ENCODE measurements at regions not wholly inside any gene's neighbourhood (a gene's known extent, or its start where the extent isn't known, plus 50 kb on each side); places are given as distances from the start of the nearest gene placed in this dataset.
"Not testable (repeated sequence)": the region's sequence is repeated elsewhere in the genome, so short reads cannot be mapped to it uniquely, and the experiment has no call there.

- DNase-seq: no peak
These were observed 185.0 kb downstream of the TBX18 start for GRCh38 chr6:84579404-84579803.

DNA sequence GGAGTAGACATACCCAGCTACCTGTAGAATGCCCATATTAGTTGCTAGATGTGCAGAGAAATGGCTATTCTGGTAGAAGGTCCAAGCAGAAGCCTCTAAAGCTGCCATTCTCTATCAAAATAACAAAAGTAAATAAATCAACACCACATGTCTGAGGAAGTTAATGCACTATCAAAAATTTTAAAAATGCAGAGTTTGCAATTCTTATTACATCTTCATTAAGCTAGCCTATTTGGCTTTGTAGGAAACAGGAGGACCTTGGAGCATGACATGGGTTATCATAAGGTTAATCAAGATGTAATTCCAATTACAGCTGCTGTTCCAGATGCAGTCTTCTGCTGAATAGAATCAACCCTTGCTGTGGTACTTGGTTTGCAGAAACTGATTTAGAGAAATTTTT, 188.4 kb downstream of the TBX18 start:
- no peak for DNase-seq

GRCh38 chr6:84575264-84575663, 189.1 kb downstream of the TBX18 start:
- DNase-seq: no peak

- DNase-seq: no peak
These were observed 194.5 kb downstream of the TBX18 start for GRCh38 chr6:84569882-84570281.

- no peak for DNase-seq
These were observed 195.4 kb downstream of the TBX18 start for GRCh38 chr6:84568971-84569370.

- not testable (repeated sequence) for DNase-seq
These were observed 198.7 kb downstream of the TBX18 start for GRCh38 chr6:84565718-84566117.

DNA sequence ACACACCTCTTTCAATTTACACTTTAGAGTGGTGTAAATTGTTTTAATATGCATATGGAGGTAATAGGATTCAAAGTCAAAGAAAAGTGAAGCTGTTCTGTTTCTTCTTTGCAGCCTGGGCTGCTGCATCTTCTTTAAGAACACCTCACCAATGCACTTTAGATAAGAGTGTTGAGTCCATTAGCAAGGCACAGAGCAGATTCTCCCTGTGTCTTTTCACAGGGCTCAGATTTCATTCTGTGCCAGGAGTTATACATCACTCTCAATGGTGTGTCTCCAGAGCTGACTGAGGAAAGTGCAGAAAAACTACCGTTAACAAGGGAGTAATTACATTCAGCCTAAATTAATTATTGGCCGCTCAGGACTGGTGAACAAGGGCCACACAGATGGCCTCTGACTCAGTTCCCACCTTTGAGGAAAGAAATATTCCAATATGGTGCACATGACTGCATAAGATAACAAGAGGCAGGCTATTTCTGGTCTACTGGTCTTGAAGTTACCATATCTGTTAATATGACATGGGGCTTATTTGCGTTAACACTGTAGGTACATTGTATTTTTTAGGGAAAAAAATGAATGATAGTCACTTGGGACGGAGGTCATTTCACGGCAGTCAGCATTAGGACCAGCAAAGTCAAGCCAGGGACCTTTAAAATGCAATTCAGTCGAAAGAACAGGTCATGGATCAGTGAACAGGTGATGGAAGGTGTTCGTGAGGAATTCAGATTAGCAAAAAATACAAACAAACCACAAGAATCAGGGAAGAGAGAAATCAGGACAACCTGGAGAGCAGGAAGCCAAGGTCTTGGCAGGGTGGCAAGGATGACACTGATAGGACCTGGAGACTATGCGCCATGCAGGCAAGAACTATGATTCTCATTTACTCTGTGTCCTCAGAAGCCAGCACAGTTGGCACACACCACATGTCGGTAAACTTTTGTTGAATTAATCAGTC, 203.7 kb downstream of the TBX18 start:
- DNase-seq: no peak

DNA sequence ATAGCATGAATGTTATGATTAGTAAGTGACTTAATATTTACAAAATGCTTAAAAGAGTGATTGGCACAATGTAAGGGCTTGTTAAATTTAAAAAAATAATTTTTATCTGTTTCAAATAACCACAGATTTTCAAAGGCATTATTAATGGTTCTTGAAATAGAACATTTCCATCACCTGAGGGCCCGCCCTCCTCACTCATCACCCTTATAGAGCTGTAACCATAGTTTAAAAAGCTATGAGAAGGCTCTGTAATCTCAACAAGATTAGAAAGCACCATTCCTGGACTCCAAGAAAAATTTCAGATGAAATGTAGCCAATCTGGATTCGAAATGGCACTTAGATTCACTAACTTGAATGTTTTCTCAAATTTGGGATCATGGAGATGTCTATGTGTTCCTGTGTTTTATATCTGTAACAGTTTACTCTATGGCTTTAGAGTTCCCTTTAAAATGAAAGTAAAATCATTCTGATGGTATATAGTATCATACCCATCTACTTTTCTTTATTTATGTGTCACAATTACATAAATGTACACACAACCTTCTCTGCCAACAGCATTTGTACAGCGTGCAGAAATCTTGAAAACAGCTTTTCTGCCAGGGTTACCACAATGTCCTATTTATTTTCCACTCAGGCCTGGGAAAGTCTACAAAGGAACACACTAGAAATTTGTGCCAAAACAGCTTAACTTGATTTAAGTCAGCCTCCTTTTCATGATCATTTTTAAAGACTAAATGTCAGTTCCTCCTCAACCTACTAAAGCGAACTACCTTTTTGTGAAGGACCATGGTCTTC, 207.7 kb downstream of the TBX18 start:
- DNase-seq: no peak

- no peak for DNase-seq
These were observed 209.7 kb downstream of the TBX18 start for GRCh38 chr6:84554706-84555105.

DNA sequence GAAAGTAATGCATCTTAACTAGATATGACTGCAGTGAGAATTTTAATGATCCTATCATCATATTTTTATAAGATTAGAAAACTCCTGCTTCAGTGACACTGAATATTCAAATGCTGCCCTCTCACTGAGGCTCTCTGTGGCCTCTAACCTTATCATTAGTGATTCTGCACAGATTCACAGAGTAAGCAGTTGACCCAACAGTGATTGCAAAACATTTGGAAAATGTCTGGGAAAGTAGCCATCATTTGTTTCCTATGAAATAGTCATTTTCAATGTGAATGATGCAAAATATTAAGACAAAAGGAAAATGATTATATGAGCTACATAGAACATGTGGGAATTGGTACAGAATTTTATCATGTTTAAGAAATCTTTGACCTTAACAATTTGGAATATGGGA, 210.3 kb downstream of the TBX18 start:
- DNase-seq: no peak

DNA sequence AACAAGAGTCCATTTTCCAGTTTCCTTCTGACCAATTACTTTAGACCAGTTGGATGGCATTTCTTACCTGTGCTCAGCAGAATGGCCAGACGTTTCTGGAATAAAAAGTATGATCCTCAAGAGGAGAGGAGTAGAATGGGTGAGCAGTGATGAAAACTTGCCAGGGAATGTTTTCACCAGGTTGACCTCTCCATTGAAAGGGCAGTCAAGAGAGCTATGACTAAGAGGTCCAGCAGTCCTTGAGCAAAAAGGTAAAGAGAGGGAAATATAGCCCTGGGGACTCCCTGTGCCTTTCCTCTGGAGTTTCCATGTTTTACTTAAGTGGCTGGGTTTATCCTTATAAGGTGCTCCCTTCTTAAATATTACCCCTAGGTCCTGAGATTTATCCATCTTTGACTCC, 210.9 kb downstream of the TBX18 start:
- DNase-seq: no peak

- no peak for DNase-seq
These were observed 212.6 kb downstream of the TBX18 start for GRCh38 chr6:84551797-84552196.

DNA sequence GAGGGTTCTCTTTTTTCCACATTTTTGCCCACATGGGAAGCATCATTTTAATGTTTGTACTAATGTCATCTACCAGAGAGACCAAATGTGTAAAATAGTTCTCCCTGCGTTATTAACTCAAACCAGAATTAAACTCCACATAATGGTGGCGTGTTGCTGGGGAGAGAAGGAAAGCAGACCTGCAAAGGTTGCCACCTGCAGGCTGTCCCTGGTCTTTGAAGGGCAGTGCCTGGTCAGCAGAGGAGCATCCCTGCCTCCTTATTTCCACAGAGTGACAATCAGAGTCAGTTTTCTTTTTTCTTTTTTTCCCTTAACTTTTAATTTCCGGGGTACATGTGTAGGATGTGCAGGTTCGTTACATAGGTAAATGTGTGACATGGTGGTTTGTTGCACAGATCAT, 214.5 kb downstream of the TBX18 start:
- DNase-seq: no peak

DNA sequence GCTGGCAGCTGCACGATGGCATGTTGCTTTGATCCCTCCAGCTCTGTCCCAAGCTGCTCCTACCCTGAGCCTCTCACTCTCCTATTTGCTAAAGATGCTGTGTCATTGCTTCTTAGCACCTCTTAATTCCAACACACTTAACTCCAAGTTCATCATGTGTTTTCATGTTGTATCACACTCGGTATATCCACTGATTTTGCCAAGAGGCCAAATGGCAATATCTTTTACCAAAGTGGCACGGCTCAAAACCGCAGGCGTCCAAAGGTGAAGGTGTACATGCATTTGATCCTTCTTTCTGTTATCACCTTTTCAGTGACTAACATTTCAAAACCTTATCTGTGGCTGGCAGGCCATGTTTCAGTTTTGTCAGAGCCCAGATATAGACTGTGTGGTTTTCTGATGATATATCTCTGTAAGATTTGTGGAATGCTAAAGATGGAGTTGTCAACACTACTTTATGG, 217.0 kb downstream of the TBX18 start:
- no peak for DNase-seq

- DNase-seq: peak; percentile 23
These were observed 217.9 kb downstream of the TBX18 start for GRCh38 chr6:84546427-84546914.

GRCh38 chr6:84539122-84539856, 225.1 kb downstream of the TBX18 start:
- DNase-seq: no peak

- DNase-seq: no peak
These were observed 227.3 kb downstream of the TBX18 start for GRCh38 chr6:84536885-84537638.

DNA sequence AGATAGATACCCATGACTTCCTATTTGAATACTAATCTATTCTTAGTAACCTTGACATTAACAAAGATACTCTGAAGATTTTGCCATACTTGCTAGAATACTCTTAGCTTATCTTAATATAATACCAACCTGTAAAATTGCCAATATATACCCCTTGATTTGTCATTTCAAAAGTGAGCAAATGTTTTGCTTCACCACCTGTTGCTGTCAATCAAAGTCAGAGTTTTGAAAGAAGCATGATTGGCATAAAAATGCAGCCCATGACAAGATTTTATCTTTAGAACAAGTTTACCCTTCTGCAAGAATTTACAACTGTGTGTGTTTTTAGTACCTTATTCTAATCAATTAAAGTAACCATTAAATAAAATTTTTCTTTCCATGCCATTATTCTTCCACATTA, 236.2 kb downstream of the TBX18 start:
- DNase-seq: no peak

GRCh38 chr6:84526631-84527030, 237.8 kb downstream of the TBX18 start:
- DNase-seq: no peak

- no peak for DNase-seq
These were observed 238.5 kb downstream of the TBX18 start for GRCh38 chr6:84525907-84526306.

DNA sequence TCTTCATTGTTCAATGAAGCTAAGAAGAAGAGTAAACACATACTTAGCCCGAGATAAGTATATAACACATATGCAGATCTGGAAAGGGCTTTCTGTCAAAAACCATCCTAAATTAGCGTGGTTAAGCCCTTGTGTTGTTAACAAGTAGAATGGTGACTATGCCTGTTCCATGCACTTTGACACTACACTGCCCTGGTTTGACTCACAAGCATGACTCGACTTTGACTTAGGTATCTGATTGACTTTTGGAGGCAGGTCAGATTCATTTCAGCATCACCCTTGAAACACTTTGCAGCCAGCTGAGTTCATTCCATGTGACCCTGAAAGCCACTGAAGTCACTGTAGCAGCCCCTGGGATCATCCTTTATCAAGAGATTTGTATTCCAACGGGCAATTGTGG, 239.8 kb downstream of the TBX18 start:
- DNase-seq: no peak

DNA sequence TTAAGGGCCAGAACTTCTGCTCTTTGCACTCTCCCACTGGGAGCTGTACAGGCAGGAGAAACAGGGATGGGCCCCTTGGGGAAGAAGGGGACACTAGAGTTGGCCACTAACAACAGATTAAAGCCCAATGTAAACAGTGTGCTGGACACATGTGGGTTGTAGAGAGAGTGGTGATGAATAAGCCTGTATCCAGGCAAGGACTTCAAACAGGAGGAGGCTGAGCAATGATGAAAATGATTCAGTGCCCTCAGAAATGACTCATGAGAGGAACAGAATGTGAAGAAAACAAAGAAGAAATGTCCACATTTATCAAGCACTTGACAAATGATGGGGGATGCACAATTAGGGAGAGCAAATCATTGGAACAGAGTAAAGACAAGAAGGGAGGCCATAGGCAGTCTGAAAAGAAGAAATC, 242.3 kb downstream of the TBX18 start:
- no peak for DNase-seq

Data from femur (tissue), 1 donor.